ENCODE measurements at regions not wholly inside any gene's neighbourhood (a gene's known extent, or its start where the extent isn't known, plus 50 kb on each side); places are given as distances from the start of the nearest gene placed in this dataset.
"Not testable (repeated sequence)": the region's sequence is repeated elsewhere in the genome, so short reads cannot be mapped to it uniquely, and the experiment has no call there.

DNA sequence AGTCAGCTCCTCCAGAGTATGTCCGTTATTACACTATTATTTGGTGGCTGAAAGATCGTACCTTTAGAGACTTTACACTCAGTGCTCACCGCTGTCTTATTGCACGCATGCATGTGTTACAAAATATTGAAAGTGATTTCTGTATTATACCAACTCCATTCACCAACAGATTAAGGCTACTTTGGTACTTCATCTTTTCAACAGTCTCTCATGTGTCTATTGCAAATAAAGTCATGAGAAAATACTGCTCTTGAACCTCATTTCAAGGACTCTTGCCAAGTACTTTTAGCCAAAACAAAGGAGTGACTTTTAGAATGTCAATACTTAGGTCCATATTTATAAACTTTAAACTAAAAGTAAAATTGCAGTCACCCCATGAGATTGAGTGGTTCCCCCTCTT lies 503.6 kb downstream of the TMEM121 start:
- no peak for DNase-seq

DNA sequence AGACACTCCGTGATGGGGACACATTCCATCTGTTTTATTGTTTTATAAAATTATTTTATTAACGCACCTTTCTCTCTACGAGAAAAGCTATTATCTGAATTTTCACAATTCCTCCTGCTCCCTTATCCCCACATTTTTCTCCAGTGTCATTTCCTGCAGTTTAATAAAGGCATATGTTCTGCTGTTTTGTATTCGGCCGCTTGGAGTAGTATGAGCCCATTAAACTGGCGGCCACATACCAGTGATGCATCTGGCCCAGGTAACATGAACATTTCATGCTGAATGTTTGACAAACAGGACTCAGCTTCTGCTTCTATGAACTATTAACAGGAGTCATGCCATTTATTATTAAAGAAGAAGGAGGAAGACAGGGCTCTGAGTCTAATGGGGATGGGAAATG lies 511.0 kb downstream of the TMEM121 start:
- DNase-seq, result no peak

DNA sequence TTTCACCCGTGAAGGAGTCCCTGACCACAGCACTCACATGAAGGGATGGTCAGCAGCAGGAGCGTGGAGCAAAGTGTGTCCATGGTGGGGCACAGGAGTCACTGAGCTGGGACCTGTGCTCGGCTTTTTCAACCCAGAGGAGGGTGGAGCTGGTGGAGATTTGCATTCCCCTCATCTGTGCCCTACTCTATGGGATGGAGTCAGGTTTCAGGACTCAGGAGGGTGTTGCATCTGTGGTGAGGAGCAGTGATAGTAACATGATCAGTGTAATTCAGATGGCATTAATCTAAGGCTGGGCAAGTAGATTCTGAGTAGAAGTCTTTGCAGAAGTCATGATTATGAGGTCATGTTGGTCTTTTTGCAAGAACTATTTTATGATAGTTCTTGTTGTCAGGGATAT lies 511.9 kb downstream of the TMEM121 start:
- no peak for DNase-seq

- DNase-seq, result no peak
Measured at GRCh38 chr14:106039400-106039799, 513.0 kb downstream of the TMEM121 start.

GRCh38 chr14:106044515-106044914 lies 518.1 kb downstream of the TMEM121 start:
- DNase-seq, result no peak

DNA sequence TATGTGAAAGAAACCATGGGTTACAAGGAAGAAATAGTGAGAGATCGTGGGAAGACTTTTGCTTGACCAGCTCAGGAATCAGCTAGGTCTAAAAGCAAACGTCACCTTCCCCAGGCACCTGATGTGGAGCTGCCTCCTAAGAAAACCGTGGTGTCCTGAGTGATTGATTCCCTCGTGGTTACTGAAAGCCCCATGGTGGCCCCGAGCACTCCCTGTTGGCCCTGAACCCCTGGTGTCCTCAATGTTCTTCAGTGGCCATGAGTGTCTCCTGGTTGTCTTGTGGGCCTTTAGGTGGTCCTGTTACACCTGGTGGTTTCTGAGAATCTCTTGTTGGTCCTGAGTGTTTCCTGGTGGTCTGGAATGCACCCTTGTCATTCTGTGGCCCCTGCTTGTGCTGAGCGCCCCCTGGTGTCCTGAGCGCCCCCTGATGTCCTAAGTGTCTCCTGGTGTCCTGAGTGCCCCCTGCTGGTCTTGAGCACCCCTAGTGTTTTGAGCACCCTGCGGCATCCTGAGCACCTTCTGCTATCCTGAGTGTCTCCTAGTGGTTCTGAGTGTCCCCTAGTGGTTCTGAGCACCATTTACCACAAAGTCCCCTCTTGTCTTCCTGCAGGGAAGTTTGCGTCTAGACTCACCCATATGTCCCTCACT lies 518.7 kb downstream of the TMEM121 start:
- DNase-seq, result no peak

- DNase-seq, result no peak
Measured at GRCh38 chr14:106051796-106052195, 525.4 kb downstream of the TMEM121 start.

DNA sequence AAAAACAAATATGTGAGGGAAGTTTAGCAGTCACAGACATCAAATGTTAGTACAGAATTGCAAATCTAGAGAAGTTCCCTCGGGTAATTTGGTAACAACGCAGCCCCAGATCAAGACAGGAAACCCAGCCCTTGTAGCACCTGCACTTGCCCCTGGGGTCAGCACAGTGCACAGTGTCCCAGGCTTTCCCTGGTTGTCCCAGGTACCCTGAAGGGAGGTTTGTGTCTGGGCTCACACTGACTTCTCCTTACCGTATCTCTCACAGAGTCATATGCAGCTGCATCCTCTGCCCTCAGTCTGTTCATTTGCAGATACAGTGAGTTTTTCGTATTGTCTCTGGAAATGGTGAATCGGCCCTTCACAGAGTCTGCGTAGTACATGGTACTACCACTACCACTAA lies 528.9 kb downstream of the TMEM121 start:
- DNase-seq, result no peak

DNA sequence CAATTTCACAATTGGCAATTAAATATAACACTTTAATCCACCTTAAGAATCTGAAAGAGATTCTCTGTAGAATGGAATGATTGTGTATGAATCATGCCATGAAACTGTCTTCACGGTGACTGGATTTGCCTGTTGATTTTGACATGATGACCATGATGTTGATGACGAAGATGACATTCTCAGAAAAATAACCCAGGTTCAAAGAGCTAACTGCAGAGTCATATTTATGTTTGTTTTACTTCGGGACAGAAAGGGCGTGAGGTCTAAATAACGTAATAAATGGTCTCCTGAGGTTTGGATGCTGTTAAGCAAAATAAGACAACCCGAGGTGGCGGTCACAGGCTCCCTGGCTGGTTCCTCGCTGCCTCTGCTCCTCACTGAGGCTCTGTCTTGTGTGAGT lies 532.0 kb downstream of the TMEM121 start:
- DNase-seq, result no peak

GRCh38 chr14:106060276-106060975 lies 534.0 kb downstream of the TMEM121 start:
- no peak for DNase-seq

DNA sequence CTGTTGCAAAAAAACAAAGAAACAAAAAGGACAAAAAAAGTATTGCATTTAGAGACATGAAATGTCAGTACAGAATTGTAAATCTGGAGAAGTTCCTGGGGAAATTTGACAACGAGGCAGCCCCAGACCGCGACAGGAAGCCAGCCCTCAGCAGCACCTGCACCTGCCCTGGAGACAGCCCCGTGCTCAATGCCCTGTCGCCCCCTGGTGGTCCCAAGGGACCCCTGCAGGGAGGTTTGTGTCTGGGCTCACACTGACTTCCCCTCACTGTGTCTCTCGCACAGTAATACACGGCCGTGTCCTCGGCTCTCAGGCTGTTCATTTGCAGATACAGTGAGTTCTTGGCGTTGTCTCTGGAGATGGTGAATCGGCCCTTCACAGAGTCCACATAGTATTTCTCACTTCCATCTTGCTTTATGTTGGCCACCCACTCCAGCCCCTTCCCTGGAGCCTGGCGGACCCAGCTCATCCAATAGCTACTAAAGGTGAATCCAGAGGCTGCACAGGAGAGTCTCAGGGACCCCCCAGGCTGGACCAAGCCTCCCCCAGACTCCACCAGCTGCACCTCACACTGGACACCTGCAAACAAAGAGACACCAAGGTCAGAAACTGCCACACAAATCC lies 535.6 kb downstream of the TMEM121 start:
- not testable (repeated sequence) for DNase-seq

GRCh38 chr14:106062502-106063272 lies 536.3 kb downstream of the TMEM121 start:
- no peak for DNase-seq

DNA sequence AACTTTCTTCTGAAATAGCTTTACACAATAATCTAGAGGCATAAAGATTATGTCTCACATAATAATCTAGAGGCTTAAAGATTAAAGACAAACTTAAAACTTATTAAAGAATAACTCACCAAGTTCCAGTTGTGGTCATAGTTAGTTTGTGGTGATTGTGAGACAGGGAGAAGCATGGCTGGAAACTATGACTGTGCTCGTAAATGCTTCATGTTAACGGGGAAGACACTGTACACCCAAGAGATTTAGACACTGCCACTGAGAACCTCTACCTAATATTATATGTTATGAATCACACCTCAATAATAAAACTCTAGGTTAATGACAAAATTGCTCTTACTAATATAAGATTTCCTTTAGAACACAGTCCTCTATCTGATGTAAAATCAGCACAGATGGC lies 541.6 kb downstream of the TMEM121 start:
- no peak for DNase-seq

GRCh38 chr14:106069804-106070625 lies 543.6 kb downstream of the TMEM121 start:
- no peak for DNase-seq

DNA sequence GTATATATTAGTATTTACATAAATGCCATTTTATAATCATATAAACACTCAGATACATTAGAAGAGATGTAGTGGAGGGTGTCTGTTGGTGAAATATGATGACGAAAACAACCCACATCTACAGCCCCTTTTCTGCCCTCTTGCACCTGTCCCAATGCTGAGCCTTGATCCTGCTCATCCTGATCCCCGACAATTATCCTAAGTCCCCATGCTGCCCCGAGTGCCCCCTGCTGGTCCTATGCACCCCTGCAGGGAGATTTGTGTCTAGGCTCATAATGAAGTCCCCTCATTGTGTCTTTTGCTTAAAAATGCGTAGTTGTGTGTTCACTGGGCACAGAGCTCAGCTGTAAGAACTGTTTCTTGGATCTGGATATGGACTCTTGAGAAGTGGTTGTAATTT lies 554.5 kb downstream of the TMEM121 start:
- no peak for DNase-seq

GRCh38 chr14:106081721-106082120 lies 555.3 kb downstream of the TMEM121 start:
- DNase-seq, result not testable (repeated sequence)

- DNase-seq, result no peak
Measured at GRCh38 chr14:106083082-106083481, 556.7 kb downstream of the TMEM121 start.

GRCh38 chr14:106087837-106088236 lies 561.5 kb downstream of the TMEM121 start:
- DNase-seq, result no peak

DNA sequence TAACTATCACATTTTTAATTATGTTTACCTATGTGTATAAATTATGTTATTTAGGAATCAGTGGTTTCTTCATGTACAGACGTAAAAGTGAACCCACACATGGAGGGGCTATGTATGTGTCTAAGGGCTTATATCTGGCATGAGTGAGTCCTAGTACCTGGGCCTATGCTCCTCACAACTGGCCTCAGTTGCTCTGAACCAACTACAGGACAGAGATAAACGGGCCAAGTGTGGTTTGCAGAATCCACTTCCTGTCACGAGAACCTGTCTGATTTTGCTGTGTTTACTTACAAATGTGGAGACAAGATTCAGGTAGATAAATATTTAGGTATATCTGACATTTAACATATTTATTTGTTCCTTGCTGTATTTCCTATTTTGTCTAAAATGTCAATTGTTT lies 562.5 kb downstream of the TMEM121 start:
- not testable (repeated sequence) for DNase-seq

- no peak for DNase-seq
Measured at GRCh38 chr14:106094654-106095189, 568.3 kb downstream of the TMEM121 start.

- no peak for DNase-seq
Measured at GRCh38 chr14:106107703-106108102, 581.3 kb downstream of the TMEM121 start.

DNA sequence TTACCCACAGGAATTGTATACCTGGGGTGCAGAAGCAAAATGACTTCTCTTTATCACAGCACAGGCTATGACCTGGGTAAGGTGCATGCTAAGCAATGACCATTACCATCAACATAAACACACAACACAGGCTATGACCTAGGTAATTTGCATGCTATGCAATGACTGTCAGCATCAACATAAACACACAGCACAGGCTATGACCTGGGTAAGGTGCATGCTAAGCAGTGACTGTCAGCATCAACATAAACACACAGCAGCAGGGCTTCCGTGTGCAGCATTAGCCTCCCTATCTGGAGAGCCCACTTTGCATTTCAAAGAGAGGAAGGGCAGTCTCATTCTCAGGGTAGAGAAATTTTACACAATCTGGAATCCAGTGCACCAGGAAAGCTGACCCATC lies 583.0 kb downstream of the TMEM121 start:
- no peak for DNase-seq
